HEK293 (cell line): ENCODE measurements at regions not wholly inside any gene's neighbourhood (a gene's known extent, or its start where the extent isn't known, plus 50 kb on each side); places are given as distances from the start of the nearest gene placed in this dataset.

Source experiments
- CTCF ChIA-PET: fragments of 350-600 bp; formaldehyde crosslinking; extraction: SDS; loops from one replicate; lab custom pipeline; 2021; ENCODE audit warnings: antibody characterized with exemption; lab: Yijun Ruan, JAX
- POLR2A ChIA-PET: fragments of 300-600 bp; formaldehyde crosslinking; extraction: SDS; loops from one replicate; lab custom pipeline; 2020; ENCODE audit warnings: antibody characterized with exemption, inconsistent platforms; lab: Yijun Ruan, JAX
- H3K27ac ChIP-seq: fragments of 200-500 bp; sonication (Bioruptor generic); 2 replicates; pipeline ENCODE4 v1.5.1; 2014; ENCODE audit warnings: low read depth, low read length, control low read depth, inconsistent platforms; ENCODE audit errors: extremely low read depth
- H3K36me3 ChIP-seq, 2 experiments: fragments of 200-500 bp in 1 of 2; sonication (Bioruptor generic) in 1 of 2; 1 replicate in 1 of 2; 2 replicates in 1 of 2; pipeline ENCODE4 v1.5.1; 2014 to 2017; ENCODE audit warnings: inconsistent platforms in 2 of 2, low read length in 2 of 2; ENCODE audit not compliant: control insufficient read depth in 2 of 2, insufficient read depth in 1 of 2
- H3K4me1 ChIP-seq: fragments of 200-500 bp; sonication (Bioruptor generic); 2 replicates; pipeline ENCODE4 v1.5.1; 2014; ENCODE audit warnings: mild to moderate bottlenecking, low read length, inconsistent platforms; ENCODE audit not compliant: control insufficient read depth, insufficient read depth
- H3K4me3 ChIP-seq: 2 replicates; pipeline ENCODE4 v1.5.1; 2011; ENCODE audit warnings: low read depth, mild to moderate bottlenecking, control low read depth, low read length, moderate library complexity
- H3K9me3 ChIP-seq: fragments of 200-500 bp; sonication (Bioruptor generic); 2 replicates; pipeline ENCODE4 v1.5.1; 2014; ENCODE audit warnings: low read depth, low read length, inconsistent platforms; ENCODE audit not compliant: control insufficient read depth, insufficient read depth
- AEBP2 ChIP-seq: fragments of 450-650 bp; formaldehyde crosslinking; IDR thresholded peaks from 2 replicates; pipeline ENCODE4 v1.5.1; 2016; ENCODE audit warnings: missing biosample characterization, missing genetic modification characterization, borderline replicate concordance
- EGR2 ChIP-seq: fragments of 450-650 bp; formaldehyde crosslinking; IDR thresholded peaks from 2 replicates; pipeline ENCODE4 v1.5.1; 2016; ENCODE audit warnings: low read depth, missing biosample characterization, missing genetic modification characterization
- IKZF3 ChIP-seq: fragments of 450-650 bp; IDR thresholded peaks from 2 replicates; pipeline ENCODE4 v1.5.0; 2018; ENCODE audit warnings: missing biosample characterization, mild to moderate bottlenecking, missing genetic modification characterization, moderate library complexity
- MEIS1 ChIP-seq: sonication (generic); formaldehyde crosslinking; IDR thresholded peaks from 2 replicates; pipeline ENCODE4 v1.8.1; 2022; ENCODE audit warnings: missing genetic modification reagents, mild to moderate bottlenecking, borderline replicate concordance
- MZF1 ChIP-seq: fragments of 450-650 bp; formaldehyde crosslinking; IDR thresholded peaks from 2 replicates; pipeline ENCODE4 v1.5.1; 2017; ENCODE audit warnings: missing biosample characterization, missing genetic modification characterization, borderline replicate concordance
- RBAK ChIP-seq: fragments of 450-650 bp; formaldehyde crosslinking; IDR thresholded peaks from 2 replicates; pipeline ENCODE4 v1.5.1; 2016; ENCODE audit warnings: missing biosample characterization, missing genetic modification characterization
- SCRT2 ChIP-seq: fragments of 450-650 bp; formaldehyde crosslinking; IDR thresholded peaks from 2 replicates; pipeline ENCODE4 v1.5.1; 2016; ENCODE audit warnings: missing biosample characterization, missing genetic modification characterization
- SP3 ChIP-seq: fragments of 450-650 bp; formaldehyde crosslinking; IDR thresholded peaks from 2 replicates; pipeline ENCODE4 v1.5.1; 2016; ENCODE audit warnings: missing biosample characterization, missing genetic modification characterization
- ZBTB1 ChIP-seq: fragments of 450-650 bp; formaldehyde crosslinking; IDR thresholded peaks from 2 replicates; pipeline ENCODE4 v1.5.1; 2016; ENCODE audit warnings: missing biosample characterization, missing genetic modification characterization
- ZFHX2 ChIP-seq: fragments of 450-650 bp; formaldehyde crosslinking; conservative IDR thresholded peaks from 2 replicates; pipeline ENCODE4 v1.5.1; 2016; ENCODE audit warnings: missing biosample characterization, missing genetic modification characterization
- ZFP69B ChIP-seq: fragments of 450-650 bp; formaldehyde crosslinking; IDR thresholded peaks from 2 replicates; pipeline ENCODE4 v1.5.1; 2016; ENCODE audit warnings: missing biosample characterization, missing genetic modification characterization
- ZNF155 ChIP-seq: fragments of 450-650 bp; formaldehyde crosslinking; IDR thresholded peaks from 2 replicates; pipeline ENCODE4 v1.5.1; 2016; ENCODE audit warnings: missing biosample characterization, missing genetic modification characterization
- ZNF184 ChIP-seq: fragments of 450-650 bp; IDR thresholded peaks from 2 replicates; pipeline ENCODE4 v1.5.1; 2018; ENCODE audit warnings: missing biosample characterization, mild to moderate bottlenecking, missing genetic modification characterization
- ZNF266 ChIP-seq: fragments of 450-650 bp; formaldehyde crosslinking; IDR thresholded peaks from 2 replicates; pipeline ENCODE4 v1.5.1; 2016; ENCODE audit warnings: missing biosample characterization, missing genetic modification characterization, low read depth
- ZNF274 ChIP-seq, 2 experiments: fragments of 200-500 bp in 1 of 2; fragments of 450-650 bp in 1 of 2; sonication (Bioruptor generic) in 1 of 2; formaldehyde crosslinking in 1 of 2; IDR thresholded peaks; 2 replicates each; pipeline versions ENCODE4 v1.5.1 to v1.6.1; 2014 to 2016; ENCODE audit warnings: borderline replicate concordance in 1 of 2, inconsistent platforms in 1 of 2, low read length in 1 of 2, missing biosample characterization in 1 of 2, missing genetic modification characterization in 1 of 2
- ZNF280D ChIP-seq: fragments of 450-650 bp; formaldehyde crosslinking; IDR thresholded peaks from 2 replicates; pipeline ENCODE4 v1.5.1; 2016; ENCODE audit warnings: missing biosample characterization, missing genetic modification characterization
- ZNF292 ChIP-seq: fragments of 450-650 bp; formaldehyde crosslinking; IDR thresholded peaks from 2 replicates; pipeline ENCODE4 v1.5.1; 2016; ENCODE audit warnings: low read depth, missing biosample characterization, missing genetic modification characterization, borderline replicate concordance
- ZNF341 ChIP-seq: fragments of 450-650 bp; formaldehyde crosslinking; IDR thresholded peaks from 2 replicates; pipeline ENCODE4; 2016; ENCODE audit warnings: low read depth, missing biosample characterization, missing genetic modification characterization
- ZNF366 ChIP-seq: fragments of 450-650 bp; formaldehyde crosslinking; conservative IDR thresholded peaks from 2 replicates; pipeline ENCODE4 v1.5.1; 2016; ENCODE audit warnings: missing biosample characterization, missing genetic modification characterization
- ZNF658 ChIP-seq: fragments of 450-650 bp; formaldehyde crosslinking; IDR thresholded peaks from 2 replicates; pipeline ENCODE4; 2016; ENCODE audit warnings: missing biosample characterization, missing genetic modification characterization
- ZNF670 ChIP-seq: fragments of 450-650 bp; formaldehyde crosslinking; IDR thresholded peaks from 2 replicates; pipeline ENCODE4 v1.5.1; 2016; ENCODE audit warnings: missing biosample characterization, missing genetic modification characterization, low read depth
- ZNF701 ChIP-seq: fragments of 450-650 bp; formaldehyde crosslinking; IDR thresholded peaks from 2 replicates; pipeline ENCODE4 v1.5.1; 2016; ENCODE audit warnings: missing biosample characterization, missing genetic modification characterization
- TF ChIP-seq, protein P1 (sequence below): fragments of 450-650 bp; formaldehyde crosslinking; IDR thresholded peaks from 2 replicates; pipeline ENCODE4 v1.5.1; 2017; ENCODE audit warnings: missing biosample characterization, missing genetic modification characterization
- TF ChIP-seq, protein P2 (sequence below): fragments of 450-650 bp; formaldehyde crosslinking; conservative IDR thresholded peaks from 2 replicates; pipeline ENCODE4 v1.5.1; 2016; ENCODE audit warnings: low read depth, missing biosample characterization, missing genetic modification characterization
- TF ChIP-seq, protein P3 (sequence below): fragments of 450-650 bp; formaldehyde crosslinking; IDR thresholded peaks from 2 replicates; pipeline ENCODE4 v1.5.1; 2017; ENCODE audit warnings: missing biosample characterization, missing genetic modification characterization

DNA sequence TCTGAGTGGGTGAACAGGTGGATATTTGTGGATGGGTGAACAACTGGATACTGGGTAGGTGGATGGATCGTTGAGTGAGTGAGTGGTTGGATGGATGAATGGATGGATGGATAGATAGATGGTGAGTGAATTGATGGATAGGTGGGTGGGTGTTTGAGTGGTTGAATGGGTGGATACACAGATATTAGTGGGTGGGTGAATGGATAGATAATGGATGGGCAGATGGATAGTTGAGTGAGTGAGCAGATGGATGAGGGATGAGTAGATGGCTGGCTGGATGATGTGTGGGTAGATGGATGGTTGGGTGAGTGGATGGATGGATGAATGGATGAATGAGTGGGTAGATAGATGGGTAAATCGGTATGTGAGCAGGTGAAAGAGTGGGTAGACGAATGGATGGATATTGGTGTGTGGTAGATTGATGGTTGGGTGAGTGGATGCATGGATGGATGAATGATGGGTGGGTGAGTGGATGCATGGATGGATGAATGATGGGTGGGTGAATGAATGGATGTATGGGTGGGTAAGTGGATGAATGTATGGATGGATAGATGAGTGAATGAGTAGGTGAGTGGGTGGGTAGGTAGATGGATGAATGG is 406.7 kb downstream of the MN1 start:
- Histone ChIP-seq H3K27ac (no peak overlapping the region), H3K9me3 (no peaks in the 10 kb centered on the region), H3K36me3 (no peaks in the 10 kb centered on the region), H3K4me3 (no peak overlapping the region), H3K4me1 (no peaks in the 10 kb centered on the region)
- CTCF ChIA-PET, result no interaction called here
- POLR2A ChIA-PET, result no interaction called here
- no peak for TF ChIP-seq ZNF341 (tag by site-specific recombination)
- TF ChIP-seq ZNF292 (tag by site-specific recombination), result 0 out of 2 replicates have a peak, but pooled peaks have one; percentile 2
- TF ChIP-seq, protein P1, sequence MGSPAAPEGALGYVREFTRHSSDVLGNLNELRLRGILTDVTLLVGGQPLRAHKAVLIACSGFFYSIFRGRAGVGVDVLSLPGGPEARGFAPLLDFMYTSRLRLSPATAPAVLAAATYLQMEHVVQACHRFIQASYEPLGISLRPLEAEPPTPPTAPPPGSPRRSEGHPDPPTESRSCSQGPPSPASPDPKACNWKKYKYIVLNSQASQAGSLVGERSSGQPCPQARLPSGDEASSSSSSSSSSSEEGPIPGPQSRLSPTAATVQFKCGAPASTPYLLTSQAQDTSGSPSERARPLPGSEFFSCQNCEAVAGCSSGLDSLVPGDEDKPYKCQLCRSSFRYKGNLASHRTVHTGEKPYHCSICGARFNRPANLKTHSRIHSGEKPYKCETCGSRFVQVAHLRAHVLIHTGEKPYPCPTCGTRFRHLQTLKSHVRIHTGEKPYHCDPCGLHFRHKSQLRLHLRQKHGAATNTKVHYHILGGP (tag by site-specific recombination), result no peak
- TF ChIP-seq, protein P2, sequence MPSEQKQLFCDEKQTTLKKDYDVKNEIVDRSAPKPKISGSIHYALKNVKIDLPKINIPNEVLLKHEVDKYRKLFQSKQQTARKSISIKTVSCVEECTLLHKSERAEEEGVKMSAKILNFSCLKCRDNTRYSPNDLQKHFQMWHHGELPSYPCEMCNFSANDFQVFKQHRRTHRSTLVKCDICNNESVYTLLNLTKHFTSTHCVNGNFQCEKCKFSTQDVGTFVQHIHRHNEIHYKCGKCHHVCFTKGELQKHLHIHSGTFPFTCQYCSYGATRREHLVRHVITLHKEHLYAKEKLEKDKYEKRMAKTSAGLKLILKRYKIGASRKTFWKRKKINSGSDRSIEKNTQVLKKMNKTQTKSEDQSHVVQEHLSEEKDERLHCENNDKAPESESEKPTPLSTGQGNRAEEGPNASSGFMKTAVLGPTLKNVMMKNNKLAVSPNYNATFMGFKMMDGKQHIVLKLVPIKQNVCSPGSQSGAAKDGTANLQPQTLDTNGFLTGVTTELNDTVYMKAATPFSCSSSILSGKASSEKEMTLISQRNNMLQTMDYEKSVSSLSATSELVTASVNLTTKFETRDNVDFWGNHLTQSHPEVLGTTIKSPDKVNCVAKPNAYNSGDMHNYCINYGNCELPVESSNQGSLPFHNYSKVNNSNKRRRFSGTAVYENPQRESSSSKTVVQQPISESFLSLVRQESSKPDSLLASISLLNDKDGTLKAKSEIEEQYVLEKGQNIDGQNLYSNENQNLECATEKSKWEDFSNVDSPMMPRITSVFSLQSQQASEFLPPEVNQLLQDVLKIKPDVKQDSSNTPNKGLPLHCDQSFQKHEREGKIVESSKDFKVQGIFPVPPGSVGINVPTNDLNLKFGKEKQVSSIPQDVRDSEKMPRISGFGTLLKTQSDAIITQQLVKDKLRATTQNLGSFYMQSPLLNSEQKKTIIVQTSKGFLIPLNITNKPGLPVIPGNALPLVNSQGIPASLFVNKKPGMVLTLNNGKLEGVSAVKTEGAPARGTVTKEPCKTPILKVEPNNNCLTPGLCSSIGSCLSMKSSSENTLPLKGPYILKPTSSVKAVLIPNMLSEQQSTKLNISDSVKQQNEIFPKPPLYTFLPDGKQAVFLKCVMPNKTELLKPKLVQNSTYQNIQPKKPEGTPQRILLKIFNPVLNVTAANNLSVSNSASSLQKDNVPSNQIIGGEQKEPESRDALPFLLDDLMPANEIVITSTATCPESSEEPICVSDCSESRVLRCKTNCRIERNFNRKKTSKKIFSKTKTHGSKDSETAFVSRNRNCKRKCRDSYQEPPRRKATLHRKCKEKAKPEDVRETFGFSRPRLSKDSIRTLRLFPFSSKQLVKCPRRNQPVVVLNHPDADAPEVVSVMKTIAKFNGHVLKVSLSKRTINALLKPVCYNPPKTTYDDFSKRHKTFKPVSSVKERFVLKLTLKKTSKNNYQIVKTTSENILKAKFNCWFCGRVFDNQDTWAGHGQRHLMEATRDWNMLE (tag by site-specific recombination), result no peak
- no peak for TF ChIP-seq ZNF280D (tag by site-specific recombination)
- TF ChIP-seq SP3, result no peak
- TF ChIP-seq EGR2 (tag by site-specific recombination), result peak; percentile 96
- TF ChIP-seq MEIS1 (CRISPR knock-in tag), result no peak
- TF ChIP-seq ZNF701, result no peak
- TF ChIP-seq RBAK (tag by site-specific recombination), result no peak
- TF ChIP-seq ZNF658 (tag by site-specific recombination), result no peak
- TF ChIP-seq ZFP69B (tag by site-specific recombination), result no peak
- TF ChIP-seq ZFHX2 (tag by site-specific recombination), result peak; percentile 59
- no peak for TF ChIP-seq ZNF155 (tag by site-specific recombination)
- TF ChIP-seq, protein P3, sequence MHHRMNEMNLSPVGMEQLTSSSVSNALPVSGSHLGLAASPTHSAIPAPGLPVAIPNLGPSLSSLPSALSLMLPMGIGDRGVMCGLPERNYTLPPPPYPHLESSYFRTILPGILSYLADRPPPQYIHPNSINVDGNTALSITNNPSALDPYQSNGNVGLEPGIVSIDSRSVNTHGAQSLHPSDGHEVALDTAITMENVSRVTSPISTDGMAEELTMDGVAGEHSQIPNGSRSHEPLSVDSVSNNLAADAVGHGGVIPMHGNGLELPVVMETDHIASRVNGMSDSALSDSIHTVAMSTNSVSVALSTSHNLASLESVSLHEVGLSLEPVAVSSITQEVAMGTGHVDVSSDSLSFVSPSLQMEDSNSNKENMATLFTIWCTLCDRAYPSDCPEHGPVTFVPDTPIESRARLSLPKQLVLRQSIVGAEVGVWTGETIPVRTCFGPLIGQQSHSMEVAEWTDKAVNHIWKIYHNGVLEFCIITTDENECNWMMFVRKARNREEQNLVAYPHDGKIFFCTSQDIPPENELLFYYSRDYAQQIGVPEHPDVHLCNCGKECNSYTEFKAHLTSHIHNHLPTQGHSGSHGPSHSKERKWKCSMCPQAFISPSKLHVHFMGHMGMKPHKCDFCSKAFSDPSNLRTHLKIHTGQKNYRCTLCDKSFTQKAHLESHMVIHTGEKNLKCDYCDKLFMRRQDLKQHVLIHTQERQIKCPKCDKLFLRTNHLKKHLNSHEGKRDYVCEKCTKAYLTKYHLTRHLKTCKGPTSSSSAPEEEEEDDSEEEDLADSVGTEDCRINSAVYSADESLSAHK, result no peak
- no peak for TF ChIP-seq ZNF670 (tag by site-specific recombination)
- TF ChIP-seq ZNF366 (tag by site-specific recombination), result peak; percentile 82
- TF ChIP-seq SCRT2 (tag by site-specific recombination), result no peak
- no peak for TF ChIP-seq AEBP2
- no peak for TF ChIP-seq ZNF184 (tag by site-specific recombination)
- TF ChIP-seq ZNF266 (tag by site-specific recombination), result no peak
- no peak for TF ChIP-seq MZF1 (tag by site-specific recombination)
- TF ChIP-seq ZNF274 (IDR thresholded peaks at IDR 0.05; ENCODE audit: low read length), result no peak
- no peak for TF ChIP-seq ZNF274 (tag by site-specific recombination; IDR thresholded peaks at IDR 0.05; ENCODE audit: borderline replicate concordance)
- TF ChIP-seq ZBTB1 (tag by site-specific recombination), result no peak
- no peak for TF ChIP-seq IKZF3 (tag by site-specific recombination)
